WTC11 (cell line): ENCODE measurements at regions not wholly inside any gene's neighbourhood (a gene's known extent, or its start where the extent isn't known, plus 50 kb on each side); places are given as distances from the start of the nearest gene placed in this dataset.

Source experiments
- ATAC-seq: fragments of 200-7000 bp; cut with Tn5 transposase; 2 replicates; pipeline ENCODE4 v1.10.0; 2021; ENCODE audit warnings: mild to moderate bottlenecking, moderate library complexity
- CTCF ChIA-PET: fragments of 300-600 bp; sonication (Branson Sonifier 250); formaldehyde crosslinking; loops from one replicate; lab custom pipeline; 2021; ENCODE audit warnings: antibody characterized with exemption; lab: Charles Lee
- POLR2A ChIA-PET: fragments of 350-600 bp; sonication (Branson Sonifier 250); formaldehyde crosslinking; loops from one replicate; lab custom pipeline; 2021; ENCODE audit warnings: antibody characterized with exemption; lab: Charles Lee
- DNase-seq: peaks from one replicate; pipeline ENCODE4 v3.0.0; 2021; ENCODE audit warnings: low spot score
- H3K27ac Mint-ChIP-seq: 2 replicates; pipeline ENCODE4 v1.8.0; 2021; ENCODE audit warnings: mixed read lengths
- H3K27me3 Mint-ChIP-seq: 2 replicates; pipeline ENCODE4 v1.8.0; 2021; ENCODE audit warnings: low read depth, mild to moderate bottlenecking, moderate library complexity, mixed read lengths
- H3K36me3 Mint-ChIP-seq: 2 replicates; pipeline ENCODE4 v1.8.0; 2021; ENCODE audit warnings: mixed read lengths
- H3K4me1 Mint-ChIP-seq: 2 replicates; pipeline ENCODE4 v1.8.0; 2022; ENCODE audit warnings: mixed read lengths
- H3K4me3 Mint-ChIP-seq: 2 replicates; pipeline ENCODE4 v1.8.0; 2021; ENCODE audit warnings: mild to moderate bottlenecking, moderate library complexity, mixed read lengths
- H3K9me3 Mint-ChIP-seq: 2 replicates; pipeline ENCODE4 v1.8.0; 2021; ENCODE audit warnings: mixed read lengths
- ARID4B ChIP-seq: sonication (generic); formaldehyde crosslinking; IDR thresholded peaks from 2 replicates; pipeline ENCODE4 v1.8.0; 2023; ENCODE audit warnings: missing genetic modification reagents, mild to moderate bottlenecking, borderline replicate concordance
- ATF6 ChIP-seq: sonication (generic); formaldehyde crosslinking; IDR thresholded peaks from 2 replicates; pipeline ENCODE4 v1.8.1; 2023; ENCODE audit warnings: mild to moderate bottlenecking, missing genetic modification reagents
- E2F1 ChIP-seq: sonication (generic); formaldehyde crosslinking; IDR thresholded peaks from 2 replicates; pipeline ENCODE4 v1.8.0; 2022; ENCODE audit warnings: mild to moderate bottlenecking, missing genetic modification reagents
- E2F4 ChIP-seq: sonication (generic); formaldehyde crosslinking; IDR thresholded peaks from 2 replicates; pipeline ENCODE4 v1.8.1; 2022; ENCODE audit warnings: low read depth, mild to moderate bottlenecking, moderate library complexity, missing genetic modification reagents, borderline replicate concordance
- ELF4 ChIP-seq: sonication (generic); formaldehyde crosslinking; IDR thresholded peaks from 2 replicates; pipeline ENCODE4 v1.8.1; 2022; ENCODE audit warnings: low read depth, mild to moderate bottlenecking, moderate library complexity, missing genetic modification reagents
- ETV6 ChIP-seq: sonication (generic); formaldehyde crosslinking; IDR thresholded peaks from 2 replicates; pipeline ENCODE4 v1.8.1; 2022; ENCODE audit warnings: mild to moderate bottlenecking, missing genetic modification reagents
- GRHL2 ChIP-seq: fragments of 250-450 bp; sonication (Bioruptor Pico); IDR thresholded peaks from 2 replicates; pipeline ENCODE4 v1.8.0; 2022; ENCODE audit warnings: mild to moderate bottlenecking, moderate library complexity; ENCODE audit not compliant: insufficient replicate concordance, severe bottlenecking
- IRF1 ChIP-seq: sonication (generic); formaldehyde crosslinking; IDR thresholded peaks from 2 replicates; pipeline ENCODE4 v1.8.0; 2023; ENCODE audit warnings: missing genetic modification reagents
- MXD4 ChIP-seq: fragments of 250-450 bp; sonication (Bioruptor Pico); IDR thresholded peaks from 2 replicates; pipeline ENCODE4 v1.8.0; 2021; ENCODE audit warnings: mild to moderate bottlenecking, moderate library complexity, borderline replicate concordance
- OVOL2 ChIP-seq: fragments of 250-450 bp; sonication (Bioruptor Pico); IDR thresholded peaks from 2 replicates; pipeline ENCODE4 v1.9.0; 2021; ENCODE audit warnings: mild to moderate bottlenecking, borderline replicate concordance
- PREB ChIP-seq: sonication (generic); formaldehyde crosslinking; IDR thresholded peaks from 2 replicates; pipeline ENCODE4 v1.8.1; 2022; ENCODE audit warnings: mild to moderate bottlenecking, missing genetic modification reagents, moderate library complexity, borderline replicate concordance
- RELA ChIP-seq: sonication (generic); formaldehyde crosslinking; IDR thresholded peaks from 2 replicates; pipeline ENCODE4 v1.8.1; 2022; ENCODE audit warnings: missing genetic modification reagents, mild to moderate bottlenecking, borderline replicate concordance
- SMAD4 ChIP-seq: sonication (generic); formaldehyde crosslinking; IDR thresholded peaks from 2 replicates; pipeline ENCODE4 v1.8.0; 2022; ENCODE audit warnings: mild to moderate bottlenecking, missing genetic modification reagents
- SP1 ChIP-seq: sonication (generic); formaldehyde crosslinking; conservative IDR thresholded peaks from 2 replicates; pipeline ENCODE4 v1.8.1; 2022; ENCODE audit warnings: missing genetic modification reagents
- USF1 ChIP-seq: sonication (generic); formaldehyde crosslinking; IDR thresholded peaks from 2 replicates; pipeline ENCODE4 v1.8.0; 2022; ENCODE audit warnings: mild to moderate bottlenecking, missing genetic modification reagents
- USF2 ChIP-seq: sonication (generic); formaldehyde crosslinking; IDR thresholded peaks from 2 replicates; pipeline ENCODE4 v1.8.1; 2023; ENCODE audit warnings: mild to moderate bottlenecking, missing genetic modification reagents, moderate library complexity
- ZMAT4 ChIP-seq: fragments of 250-450 bp; sonication (Bioruptor Pico); IDR thresholded peaks from 2 replicates; pipeline ENCODE4 v1.9.0; 2021; ENCODE audit warnings: mild to moderate bottlenecking
- ZNF138 ChIP-seq: sonication (generic); formaldehyde crosslinking; conservative IDR thresholded peaks from 2 replicates; pipeline ENCODE4 v1.8.1; 2022; ENCODE audit warnings: mild to moderate bottlenecking, moderate library complexity, missing genetic modification reagents
- ZNF263 ChIP-seq: sonication (generic); formaldehyde crosslinking; IDR thresholded peaks from 2 replicates; pipeline ENCODE4 v1.8.1; 2022; ENCODE audit warnings: low read depth, mild to moderate bottlenecking, moderate library complexity, missing genetic modification reagents
- ZNF317 ChIP-seq: sonication (generic); formaldehyde crosslinking; IDR thresholded peaks from 2 replicates; pipeline ENCODE4 v1.8.1; 2023; ENCODE audit warnings: low read depth, mild to moderate bottlenecking, moderate library complexity, missing genetic modification reagents, borderline replicate concordance

GRCh38 chr10:130339911-130340310 is 203.7 kb downstream of the GLRX3 start (continued):
- no peak for TF ChIP-seq PREB (CRISPR knock-in tag)
- no peak for TF ChIP-seq ZNF317 (CRISPR knock-in tag)
- no peak for TF ChIP-seq USF2 (CRISPR knock-in tag)

- POLR2A ChIA-PET = no interaction called here
- Mint-ChIP-seq H3K4me1 (no peaks in the 10 kb centered on the region), H3K9me3 (peaks cover 74% of the 10 kb centered on the region), H3K36me3 (peaks cover 65% of the 10 kb centered on the region), H3K4me3 (no peak overlapping the region), H3K27me3 (peaks cover 11% of the 10 kb centered on the region), H3K27ac (no peak overlapping the region)
- TF ChIP-seq ELF4 = no peak
- no peak for TF ChIP-seq E2F1 (CRISPR knock-in tag)
- TF ChIP-seq IRF1 (CRISPR knock-in tag) = no peak
- TF ChIP-seq GRHL2 (CRISPR knock-in tag) = no peak
- TF ChIP-seq SP1 (CRISPR knock-in tag) = no peak
- no peak for TF ChIP-seq USF1
- TF ChIP-seq E2F4 (CRISPR knock-in tag) = no peak
- no peak for TF ChIP-seq ATF6 (CRISPR knock-in tag)
- TF ChIP-seq OVOL2 (CRISPR knock-in tag) = no peak
- no peak for TF ChIP-seq ZMAT4
- no peak for TF ChIP-seq RELA
- no peak for TF ChIP-seq ZNF263 (CRISPR knock-in tag)
- no peak for TF ChIP-seq SMAD4
- TF ChIP-seq ETV6 (CRISPR knock-in tag) = no peak
- no peak for TF ChIP-seq ARID4B (CRISPR knock-in tag)
- no peak for TF ChIP-seq ZNF138
- TF ChIP-seq MXD4 (CRISPR knock-in tag) = no peak
- DNase-seq (no peak), ATAC-seq (no peak)
- CTCF ChIA-PET = no interaction called here
These were observed 204.6 kb downstream of the GLRX3 start for GRCh38 chr10:130340816-130341215.
